SK-N-SH (cell line): ENCODE measurements at regions not wholly inside any gene's neighbourhood (a gene's known extent, or its start where the extent isn't known, plus 50 kb on each side); places are given as distances from the start of the nearest gene placed in this dataset.

ENCODE experiments used
- CTCF ChIA-PET: fragments of 300-600, 350-600 bp; formaldehyde crosslinking; extraction: SDS; loops from one replicate; lab custom pipeline; 2021; lab: Yijun Ruan, JAX
- POLR2A ChIA-PET: fragments of 350-600 bp; sonication (Branson Sonifier 250); formaldehyde crosslinking; extraction: SDS; loops from one replicate; lab custom pipeline; 2020; ENCODE audit warnings: antibody characterized with exemption, inconsistent platforms; lab: Yijun Ruan, JAX
- DNase-seq: peaks from one replicate; pipeline ENCODE4 v3.0.0; 2012
- H2AFZ ChIP-seq: fragments of 200-600 bp; sonication (generic); 2 replicates; pipeline ENCODE4 v1.8.1; 2016; ENCODE audit warnings: antibody characterized with exemption, mild to moderate bottlenecking, low read depth
- H3F3A ChIP-seq: fragments of 200-600 bp; sonication (generic); replicated peaks from 2 replicates; pipeline ENCODE3; 2016; ENCODE audit warnings: antibody characterized with exemption, mild to moderate bottlenecking; ENCODE audit not compliant: insufficient read depth
- H3K27ac ChIP-seq, 2 experiments: fragments of 200-500 bp in 1 of 2; fragments of 200-600 bp in 1 of 2; sonication (Bioruptor generic) in 1 of 2; sonication (generic), shearing (Covaris generic) in 1 of 2; 2 replicates each; pipeline versions ENCODE4 v1.5.1 to v1.6.1; 2014 to 2016; ENCODE audit warnings: low read depth in 2 of 2, inconsistent platforms in 1 of 2, low read length in 1 of 2, mild to moderate bottlenecking in 1 of 2, mixed read lengths in 1 of 2
- H3K27me3 ChIP-seq: fragments of 200-600 bp; sonication (generic), shearing (Covaris generic); 2 replicates; pipeline ENCODE4 v1.6.1; 2016; ENCODE audit warnings: mixed run types; ENCODE audit not compliant: insufficient read depth
- H3K36me3 ChIP-seq, 2 experiments: fragments of 200-500 bp in 1 of 2; fragments of 200-600 bp in 1 of 2; sonication (Bioruptor generic) in 1 of 2; sonication (generic) in 1 of 2; replicated peaks in 1 of 2; 2 replicates each; pipeline versions ENCODE3 to v1.5.1; 2014 to 2016; ENCODE audit warnings: low read length in 1 of 2, mild to moderate bottlenecking in 1 of 2; ENCODE audit not compliant: insufficient read depth in 2 of 2, control insufficient read depth in 1 of 2
- H3K4me1 ChIP-seq, 2 experiments: fragments of 200-500 bp in 1 of 2; fragments of 200-600 bp in 1 of 2; sonication (Bioruptor generic) in 1 of 2; sonication (generic), shearing (Covaris generic) in 1 of 2; 2 replicates each; pipeline versions ENCODE4 v1.5.1 to v1.6.1; 2014 to 2016; ENCODE audit warnings: low read depth in 1 of 2, low read length in 1 of 2, mixed run types in 1 of 2; ENCODE audit not compliant: insufficient read depth in 2 of 2, control insufficient read depth in 1 of 2
- H3K4me2 ChIP-seq: fragments of 200-600 bp; sonication (generic), shearing (Covaris generic); 2 replicates; pipeline ENCODE4 v1.6.1; 2017; ENCODE audit warnings: mixed run types
- H3K4me3 ChIP-seq, 2 experiments: fragments of 200-500 bp in 1 of 2; fragments of 200-600 bp in 1 of 2; sonication (Bioruptor generic) in 1 of 2; sonication (generic), shearing (Covaris generic) in 1 of 2; 2 replicates each; pipeline versions ENCODE4 v1.5.1 to v1.8.1; 2014 to 2016; ENCODE audit warnings: low read depth in 2 of 2, inconsistent platforms in 1 of 2, low read length in 1 of 2, mild to moderate bottlenecking in 1 of 2, mixed read lengths in 1 of 2, moderate library complexity in 1 of 2
- H3K79me2 ChIP-seq: fragments of 200-600 bp; sonication (generic); 2 replicates; pipeline ENCODE4 v1.8.1; 2017; ENCODE audit warnings: mild to moderate bottlenecking; ENCODE audit not compliant: insufficient read depth
- H3K9ac ChIP-seq: fragments of 200-600 bp; sonication (generic); 2 replicates; pipeline ENCODE4 v1.6.1; 2017; ENCODE audit warnings: mixed run types
- H3K9me2 ChIP-seq: fragments of 200-600 bp; sonication (generic); 2 replicates; pipeline ENCODE4 v1.6.1; 2017; ENCODE audit warnings: mixed run types
- H3K9me3 ChIP-seq: fragments of 200-600 bp; sonication (generic); 2 replicates; pipeline ENCODE4 v1.6.1; 2017; ENCODE audit warnings: mixed run types, mild to moderate bottlenecking, moderate library complexity
- H4K20me1 ChIP-seq: fragments of 200-600 bp; sonication (generic); 2 replicates; pipeline ENCODE4 v1.6.1; 2017; ENCODE audit warnings: mild to moderate bottlenecking, mixed run types; ENCODE audit not compliant: insufficient read depth
- ELF1 ChIP-seq: IDR thresholded peaks from 2 replicates; pipeline ENCODE4 v1.4.0; 2012
- EP300 ChIP-seq, 2 experiments: IDR thresholded peaks; 2 replicates each; pipeline versions ENCODE4 v1.4.0 to v1.6.1; 2012; ENCODE audit warnings: borderline replicate concordance in 1 of 2, low read depth in 1 of 2, low read length in 1 of 2
- FOSL2 ChIP-seq: IDR thresholded peaks from 2 replicates; pipeline ENCODE4 v1.4.0; 2012; ENCODE audit warnings: low read depth, mild to moderate bottlenecking, moderate library complexity, borderline replicate concordance
- FOXJ3 ChIP-seq: sonication (generic); formaldehyde crosslinking; IDR thresholded peaks from 2 replicates; pipeline ENCODE4 v1.5.1; 2020; ENCODE audit warnings: mild to moderate bottlenecking, missing genetic modification reagents
- GABPA ChIP-seq: IDR thresholded peaks from 2 replicates; pipeline ENCODE4 v1.4.0; 2012; ENCODE audit warnings: low read depth, mild to moderate bottlenecking
- GATA2 ChIP-seq: sonication (generic); formaldehyde crosslinking; IDR thresholded peaks from 2 replicates; pipeline ENCODE4 v1.5.0; 2020; ENCODE audit warnings: mild to moderate bottlenecking, missing genetic modification reagents
- MAX ChIP-seq: IDR thresholded peaks from 2 replicates; pipeline ENCODE4 v1.4.0; 2012; ENCODE audit warnings: low read depth
- MEF2A ChIP-seq: IDR thresholded peaks from 2 replicates; pipeline ENCODE4 v1.4.0; 2012; ENCODE audit warnings: low read depth, borderline replicate concordance
- NFIC ChIP-seq: IDR thresholded peaks from 2 replicates; pipeline ENCODE4 v1.4.0; 2012; ENCODE audit warnings: borderline replicate concordance
- PBX3 ChIP-seq: IDR thresholded peaks from 2 replicates; pipeline ENCODE4; 2012
- POLR2AphosphoS5 ChIP-seq: IDR thresholded peaks from 2 replicates; pipeline ENCODE4 v1.6.1; 2012; ENCODE audit warnings: low read depth, low read length
- RAD21 ChIP-seq: IDR thresholded peaks from 2 replicates; pipeline ENCODE4 v1.6.1; 2012; ENCODE audit warnings: mild to moderate bottlenecking, low read length
- RCOR1 ChIP-seq: fragments of 150-350 bp; IDR thresholded peaks from 2 replicates; pipeline ENCODE4 v1.6.1; 2017; ENCODE audit warnings: antibody characterized with exemption, low read length
- REST ChIP-seq: IDR thresholded peaks from 2 replicates; pipeline ENCODE4 v1.6.1; 2012; ENCODE audit warnings: mild to moderate bottlenecking, low read depth, low read length, moderate library complexity
- RFX5 ChIP-seq: IDR thresholded peaks from 2 replicates; pipeline ENCODE4 v1.6.1; 2012; ENCODE audit warnings: mild to moderate bottlenecking, improper control_type of control experiment, low read length
- SIN3A ChIP-seq: IDR thresholded peaks from 2 replicates; pipeline ENCODE4 v1.6.1; 2012; ENCODE audit warnings: low read depth, mild to moderate bottlenecking, low read length, moderate library complexity, borderline replicate concordance
- USF1 ChIP-seq: IDR thresholded peaks from 2 replicates; pipeline ENCODE4 v1.4.0; 2012; ENCODE audit warnings: low read depth, borderline replicate concordance
- YY1 ChIP-seq: IDR thresholded peaks from 2 replicates; pipeline ENCODE4 v1.4.0; 2012; ENCODE audit warnings: low read depth, mild to moderate bottlenecking
- ZBTB33 ChIP-seq: IDR thresholded peaks from 2 replicates; pipeline ENCODE4 v1.4.0; 2012; ENCODE audit warnings: low read depth, borderline replicate concordance
- WGBS: methylation state at CpG from one replicate; pipeline ENCODE4 v1.1.6; 2017; ENCODE audit warnings: low lambda C conversion rate; 5-methylcytosine and 5-hydroxymethylcytosine counted together

- H3K4me1 ChIP-seq = peaks cover 0 to 13% of the 10 kb centered on the region in 2 experiments; a peak in 2 of 4 replicates
- H3K4me3 ChIP-seq = no peak overlapping the region
- no peak overlapping the region for H3K9ac ChIP-seq
- no peak overlapping the region for H2AFZ ChIP-seq
- POLR2A ChIA-PET = no interaction called here
- TF ChIP-seq SIN3A (no peak), NFIC (no peak)
- TF ChIP-seq, all 33 proteins: peak for 0
- CTCF ChIA-PET = no interaction called here
- no peak overlapping the region for H3K27ac ChIP-seq
- no peaks in the 10 kb centered on the region for H3K27me3 ChIP-seq
- H3F3A ChIP-seq = no peaks in the 10 kb centered on the region
- no peaks in the 10 kb centered on the region for H3K9me2 ChIP-seq
- no peaks in the 10 kb centered on the region for H3K36me3 ChIP-seq
- 75% methylated on average over 2 of the region's 2 CpGs for WGBS
- H3K79me2 ChIP-seq = no peaks in the 10 kb centered on the region
- DNase-seq = no peak
- no peaks in the 10 kb centered on the region for H4K20me1 ChIP-seq
- no peak overlapping the region for H3K4me2 ChIP-seq
- H3K9me3 ChIP-seq = no peaks in the 10 kb centered on the region
These were observed 278.7 kb downstream of the KLF5 start for GRCh38 chr13:73337532-73337931.

- H3K4me2 ChIP-seq = no peak overlapping the region
- no peaks in the 10 kb centered on the region for H3K79me2 ChIP-seq
- peaks cover 0 to 11% of the 10 kb centered on the region in 2 experiments; a peak in 2 of 4 replicates for H3K4me1 ChIP-seq
- DNase-seq = no peak
- H3K9me3 ChIP-seq = no peaks in the 10 kb centered on the region
- H3K36me3 ChIP-seq = no peaks in the 10 kb centered on the region
- H3K27ac ChIP-seq = no peak overlapping the region
- TF ChIP-seq USF1 (no peak), RAD21 (no peak), YY1 (no peak), RFX5 (no peak), MAX (no peak), POLR2AphosphoS5 (no peak), FOSL2 (no peak), ELF1 (no peak), RCOR1 (no peak), ZBTB33 (no peak), REST (no peak), MEF2A (no peak), PBX3 (no peak), EP300 (IDR thresholded peaks at IDR 0.05; ENCODE audit: borderline replicate concordance in 1 of 2, low read depth in 1 of 2, low read length in 1 of 2) (no peak), FOXJ3 (CRISPR knock-in tag) (no peak), GABPA (no peak), GATA2 (no peak)
- no peaks in the 10 kb centered on the region for H3K27me3 ChIP-seq
- WGBS = 71% methylated on average over 4 of the region's 4 CpGs
- no peaks in the 10 kb centered on the region for H3F3A ChIP-seq
- H3K9me2 ChIP-seq = no peaks in the 10 kb centered on the region
- H3K4me3 ChIP-seq = no peak overlapping the region
- no peak overlapping the region for H3K9ac ChIP-seq
- no peaks in the 10 kb centered on the region for H4K20me1 ChIP-seq
- POLR2A ChIA-PET = no interaction called here
- H2AFZ ChIP-seq = no peak overlapping the region
- CTCF ChIA-PET = no interaction called here
These were observed 278.0 kb downstream of the KLF5 start for GRCh38 chr13:73336773-73337172.
